ENCODE measurements at regions not wholly inside any gene's neighbourhood (a gene's known extent, or its start where the extent isn't known, plus 50 kb on each side); places are given as distances from the start of the nearest gene placed in this dataset.

DNA sequence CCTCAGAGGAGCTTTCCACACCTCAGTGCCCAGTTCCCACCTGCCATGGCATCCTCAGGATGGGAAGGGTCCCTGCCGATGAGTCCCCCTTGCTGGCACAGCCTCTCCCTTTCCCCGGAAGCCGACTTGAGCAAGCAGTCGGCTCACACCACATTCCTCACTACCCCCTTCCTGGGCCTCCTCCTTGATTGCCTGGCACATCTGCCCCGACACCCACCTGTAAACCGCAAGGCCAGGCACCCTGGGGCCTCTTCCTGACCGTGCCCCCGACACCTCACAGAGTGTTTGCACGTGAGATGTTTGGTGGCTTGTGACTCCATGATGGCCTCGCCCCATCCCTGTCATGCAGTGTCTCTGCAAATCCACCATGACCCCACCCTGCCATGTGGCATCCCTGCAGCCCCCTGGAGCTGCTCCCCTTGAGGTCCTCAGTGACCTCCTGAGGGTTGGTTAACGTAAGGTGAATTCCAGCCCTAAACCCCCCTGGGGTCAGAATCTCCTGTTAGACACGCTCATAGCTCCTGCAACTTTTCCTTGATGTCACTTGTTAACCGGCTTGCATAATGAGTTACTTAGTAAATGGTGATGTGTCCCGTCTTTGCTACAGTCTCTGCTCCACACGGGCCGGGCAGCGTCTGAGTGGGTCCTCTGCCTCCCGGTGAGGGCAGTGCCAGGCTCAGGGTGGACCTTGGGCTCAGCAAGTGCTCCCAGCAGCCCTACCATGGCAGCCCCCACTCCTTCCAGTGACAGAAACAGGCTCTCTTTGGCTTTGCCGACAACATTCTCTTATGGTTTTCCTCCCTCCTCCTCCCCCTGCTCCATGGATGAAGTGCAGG is 115.9 kb upstream of the FRMD1 start:
- Histone ChIP-seq H3K36me3 (no peaks in the 10 kb centered on the region), H3K27me3 (no peaks in the 10 kb centered on the region), H3K27ac (no peak overlapping the region), H3K9me3 (ENCODE audit: low read depth) (no peaks in the 10 kb centered on the region), H3K4me1 (ENCODE audit: low read depth) (no peaks in the 10 kb centered on the region), H3K4me3 (no peak overlapping the region)
- DNase-seq (ENCODE audit: low read depth in 1 of 2, low spot score in 1 of 2), result no peak
- TF ChIP-seq, protein P1, sequence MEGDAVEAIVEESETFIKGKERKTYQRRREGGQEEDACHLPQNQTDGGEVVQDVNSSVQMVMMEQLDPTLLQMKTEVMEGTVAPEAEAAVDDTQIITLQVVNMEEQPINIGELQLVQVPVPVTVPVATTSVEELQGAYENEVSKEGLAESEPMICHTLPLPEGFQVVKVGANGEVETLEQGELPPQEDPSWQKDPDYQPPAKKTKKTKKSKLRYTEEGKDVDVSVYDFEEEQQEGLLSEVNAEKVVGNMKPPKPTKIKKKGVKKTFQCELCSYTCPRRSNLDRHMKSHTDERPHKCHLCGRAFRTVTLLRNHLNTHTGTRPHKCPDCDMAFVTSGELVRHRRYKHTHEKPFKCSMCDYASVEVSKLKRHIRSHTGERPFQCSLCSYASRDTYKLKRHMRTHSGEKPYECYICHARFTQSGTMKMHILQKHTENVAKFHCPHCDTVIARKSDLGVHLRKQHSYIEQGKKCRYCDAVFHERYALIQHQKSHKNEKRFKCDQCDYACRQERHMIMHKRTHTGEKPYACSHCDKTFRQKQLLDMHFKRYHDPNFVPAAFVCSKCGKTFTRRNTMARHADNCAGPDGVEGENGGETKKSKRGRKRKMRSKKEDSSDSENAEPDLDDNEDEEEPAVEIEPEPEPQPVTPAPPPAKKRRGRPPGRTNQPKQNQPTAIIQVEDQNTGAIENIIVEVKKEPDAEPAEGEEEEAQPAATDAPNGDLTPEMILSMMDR (IDR thresholded peaks at IDR 0.05; ENCODE audit: low read depth, low read length), result no peak

DNA sequence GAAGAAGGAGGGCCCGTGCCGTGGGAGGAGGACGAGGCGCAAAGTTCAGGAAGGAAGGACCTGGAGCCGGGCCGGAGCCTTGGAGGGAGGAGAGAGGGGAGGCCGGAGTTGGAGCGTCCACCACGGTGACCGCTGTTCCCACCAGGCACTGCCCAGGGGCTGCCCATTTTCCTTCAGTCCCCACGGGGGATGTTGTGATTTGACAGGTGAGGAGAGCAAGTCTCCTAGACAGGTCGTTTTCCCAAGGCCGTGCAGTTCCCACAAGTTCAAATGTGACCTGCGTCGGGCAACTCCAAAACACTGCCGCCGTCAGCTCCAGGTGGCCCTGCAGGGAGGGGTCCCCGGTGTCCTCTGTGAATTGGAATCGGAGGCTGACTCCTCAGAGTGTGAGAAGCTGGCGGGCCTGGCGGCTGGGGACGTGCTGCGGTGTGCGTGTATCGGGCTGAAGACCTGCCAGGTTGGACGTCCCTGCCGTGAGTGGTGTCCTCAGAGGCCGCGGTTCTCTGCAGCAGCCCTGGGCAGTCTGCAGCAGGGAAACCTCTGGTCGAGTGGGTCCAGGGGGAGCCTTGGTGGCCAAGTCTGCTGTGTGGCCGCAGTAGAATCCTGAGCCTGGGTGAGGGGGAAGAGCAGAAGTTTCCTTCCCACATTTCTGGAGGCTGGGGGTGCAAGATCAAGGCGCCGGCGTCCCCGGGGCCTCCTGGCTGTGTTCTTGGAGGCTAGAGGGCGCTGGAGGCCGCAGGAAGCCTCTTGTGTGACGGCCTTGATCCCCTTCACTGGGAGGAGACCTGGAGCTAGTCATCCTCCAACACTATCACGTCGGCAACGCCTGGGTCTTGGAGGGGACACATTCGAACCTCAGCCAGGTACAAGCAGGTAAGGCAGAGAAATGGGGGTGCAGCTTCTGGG is 115.1 kb upstream of the FRMD1 start:
- no peaks in the 10 kb centered on the region for H3K36me3 ChIP-seq
- peak in 1 of 2 donors; percentile 41 for DNase-seq (ENCODE audit: low read depth in 1 of 2, low spot score in 1 of 2)
- TF ChIP-seq, protein P1 (IDR thresholded peaks at IDR 0.05; ENCODE audit: low read depth, low read length), result peak; percentile 41
- H3K4me3 ChIP-seq, result no peak overlapping the region
- no peaks in the 10 kb centered on the region for H3K4me1 ChIP-seq (ENCODE audit: low read depth)
- no peaks in the 10 kb centered on the region for H3K27me3 ChIP-seq
- no peaks in the 10 kb centered on the region for H3K9me3 ChIP-seq (ENCODE audit: low read depth)
- no peak overlapping the region for H3K27ac ChIP-seq

DNA sequence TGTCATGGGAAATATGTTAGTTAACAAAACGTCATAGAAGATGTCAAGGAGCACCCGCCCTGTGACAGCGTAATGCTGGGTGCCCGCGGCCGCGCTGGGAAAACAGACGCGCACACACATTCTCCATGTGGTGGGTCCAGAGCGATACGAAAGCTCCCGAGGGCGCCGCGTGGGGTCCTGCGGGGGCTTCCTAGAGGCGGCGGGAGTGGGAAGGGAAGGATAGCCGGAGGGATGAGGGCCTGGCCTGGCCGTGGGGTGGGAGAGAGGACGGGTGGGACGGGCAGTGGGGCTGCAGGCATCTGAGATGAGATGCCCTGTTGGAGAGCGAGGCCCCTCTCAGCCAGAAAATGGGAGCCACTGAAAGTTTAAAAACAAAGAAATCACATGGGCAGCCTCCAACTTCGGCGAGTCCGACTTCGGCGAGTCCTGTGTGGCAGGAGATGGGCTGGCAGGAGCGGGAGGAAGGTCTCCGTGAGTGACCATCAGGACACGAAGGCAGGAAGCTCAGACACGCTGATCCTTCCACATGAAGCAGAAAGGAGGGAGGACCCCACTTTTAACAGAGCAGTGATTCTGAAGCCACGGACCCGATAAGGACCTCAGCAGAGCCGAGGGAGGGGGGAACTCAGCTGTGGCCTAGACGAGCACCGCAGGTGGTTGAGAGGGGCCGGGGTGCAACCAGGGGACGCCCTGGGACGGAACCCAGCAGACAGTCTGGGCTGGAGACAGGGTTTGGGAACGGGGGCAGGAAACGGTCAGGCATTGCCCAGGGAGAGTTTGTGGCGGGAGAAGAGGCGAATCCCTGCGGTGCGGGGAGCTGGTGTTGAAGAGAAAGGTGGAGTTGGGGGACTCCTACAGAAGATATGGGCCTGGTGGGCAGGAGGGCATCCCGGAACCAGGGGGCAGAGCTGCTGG is 114.1 kb upstream of the FRMD1 start:
- H3K9me3 ChIP-seq (ENCODE audit: low read depth), result no peaks in the 10 kb centered on the region
- no peak for DNase-seq (ENCODE audit: low read depth in 1 of 2, low spot score in 1 of 2)
- H3K27ac ChIP-seq, result no peak overlapping the region
- H3K27me3 ChIP-seq, result no peaks in the 10 kb centered on the region
- no peaks in the 10 kb centered on the region for H3K4me1 ChIP-seq (ENCODE audit: low read depth)
- TF ChIP-seq, protein P1 (IDR thresholded peaks at IDR 0.05; ENCODE audit: low read depth, low read length), result no peak
- H3K4me3 ChIP-seq, result no peak overlapping the region
- H3K36me3 ChIP-seq, result no peaks in the 10 kb centered on the region

DNA sequence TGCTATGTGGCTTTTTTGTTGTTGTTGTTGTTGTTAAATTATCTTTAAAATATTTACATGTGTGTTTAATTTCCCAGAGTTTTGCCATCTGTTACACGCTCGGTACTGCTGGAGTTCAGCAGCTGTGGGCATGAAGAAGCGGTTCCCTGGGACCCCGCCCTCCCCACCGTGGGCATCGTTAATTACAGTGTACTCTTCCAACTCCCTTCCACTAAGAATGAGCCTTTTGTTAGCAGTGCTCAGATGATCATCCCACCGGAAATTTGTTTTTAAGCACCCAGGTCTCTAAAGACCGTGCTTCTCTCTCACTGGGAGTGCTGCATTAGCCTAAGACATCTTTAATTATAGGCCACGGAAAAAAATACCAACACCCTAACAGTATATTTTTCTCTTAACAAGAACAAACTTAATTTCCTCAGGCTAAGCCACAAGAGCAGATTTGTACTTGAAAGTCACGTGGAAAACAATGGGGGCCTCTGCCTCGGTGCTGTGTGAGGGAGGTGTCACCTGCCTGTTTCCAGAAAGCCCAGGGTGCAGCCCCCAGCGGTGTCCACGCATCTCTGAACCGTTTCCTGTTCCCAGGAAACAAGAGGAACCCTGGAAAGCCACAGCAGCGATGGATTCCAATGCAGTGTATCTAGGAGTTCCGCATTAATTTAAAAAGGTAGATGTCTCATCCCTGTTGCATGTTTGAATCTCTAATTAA is 113.3 kb upstream of the FRMD1 start:
- no peak for DNase-seq (ENCODE audit: low read depth in 1 of 2, low spot score in 1 of 2)
- no peaks in the 10 kb centered on the region for H3K36me3 ChIP-seq
- H3K9me3 ChIP-seq (ENCODE audit: low read depth), result no peaks in the 10 kb centered on the region
- TF ChIP-seq, protein P1 (IDR thresholded peaks at IDR 0.05; ENCODE audit: low read depth, low read length), result no peak
- H3K4me3 ChIP-seq, result no peak overlapping the region
- no peak overlapping the region for H3K27ac ChIP-seq
- H3K27me3 ChIP-seq, result no peaks in the 10 kb centered on the region
- H3K4me1 ChIP-seq (ENCODE audit: low read depth), result no peaks in the 10 kb centered on the region

Measured in cardiac muscle cell (in vitro differentiated cells and primary cell).